ENCODE measurements at regions not wholly inside any gene's neighbourhood (a gene's known extent, or its start where the extent isn't known, plus 50 kb on each side); places are given as distances from the start of the nearest gene placed in this dataset.
A peak's percentile ranks its signal among the peaks of the same experiment; 100 is the strongest.

- no peak for DNase-seq
- peaks cover 0 to 4% (median 0%) of the 10 kb centered on the region in 4 donors for H3K4me1 ChIP-seq
- no peaks in the 10 kb centered on the region for H3K36me3 ChIP-seq
- no peaks in the 10 kb centered on the region for H3K9me3 ChIP-seq
- 71 to 85% methylated on average over 1 of the region's 1 CpG for WGBS, 2 donors
- no peak for TF ChIP-seq POLR2AphosphoS5 (IDR thresholded peaks at IDR 0.05)
- no peak for TF ChIP-seq EP300 (IDR thresholded peaks at IDR 0.05)
- TF ChIP-seq CTCF (IDR thresholded peaks at IDR 0.05), result no peak
- no peak for TF ChIP-seq POLR2A (IDR thresholded peaks at IDR 0.05)
- no peaks in the 10 kb centered on the region for H3K27me3 ChIP-seq
- H3K27ac ChIP-seq, result no peak overlapping the region
- no peak overlapping the region for H3K4me3 ChIP-seq
- intact Hi-C loops (cut with DNase I), result no loop called here
These were observed 229.0 kb upstream of the GK2 start for GRCh38 chr4:79636991-79637390.

GRCh38 chr4:79634111-79634510, 226.1 kb upstream of the GK2 start:
- H3K27me3 ChIP-seq, result no peaks in the 10 kb centered on the region
- 81 to 84% methylated on average over 9 of the region's 9 CpGs for WGBS, 2 donors
- DNase-seq, result no peak
- H3K9me3 ChIP-seq, result no peaks in the 10 kb centered on the region
- no peak overlapping the region for H3K27ac ChIP-seq
- TF ChIP-seq POLR2A (IDR thresholded peaks at IDR 0.05), result no peak
- intact Hi-C loops (cut with DNase I), result no loop called here
- peaks cover 0 to 4% (median 0%) of the 10 kb centered on the region in 4 donors for H3K4me1 ChIP-seq
- no peak overlapping the region for H3K4me3 ChIP-seq
- H3K36me3 ChIP-seq, result no peaks in the 10 kb centered on the region

- Histone ChIP-seq H3K27me3 (no peaks in the 10 kb centered on the region), H3K9me3 (no peaks in the 10 kb centered on the region), H3K4me3 (no peak overlapping the region), H3K36me3 (no peaks in the 10 kb centered on the region), H3K4me1 (peaks cover 0 to 10% (median 2%) of the 10 kb centered on the region in 4 donors), H3K27ac (no peak overlapping the region)
- intact Hi-C loops (cut with DNase I), result no loop called here
- 77 to 94% methylated on average over 3 of the region's 3 CpGs for whole genome bisulfite sequencing, 2 donors
- no peak for DNase-seq
- TF ChIP-seq CTCF (IDR thresholded peaks at IDR 0.05) (no peak), EP300 (IDR thresholded peaks at IDR 0.05) (no peak), POLR2AphosphoS5 (IDR thresholded peaks at IDR 0.05) (no peak), POLR2A (IDR thresholded peaks at IDR 0.05) (no peak)
These were observed 224.1 kb upstream of the GK2 start for GRCh38 chr4:79632114-79632513.

- Histone ChIP-seq H3K27me3 (no peaks in the 10 kb centered on the region), H3K27ac (peak overlapping the region in 3 of 4 donors; percentile 73 to 82 (median 78)), H3K4me3 (peak overlapping the region in 2 of 4 donors; percentile 14 to 17), H3K4me1 (peaks cover 0 to 62% (median 31%) of the 10 kb centered on the region in 4 donors), H3K36me3 (no peaks in the 10 kb centered on the region), H3K9me3 (no peaks in the 10 kb centered on the region)
- no peak for DNase-seq
- intact Hi-C loops (cut with DNase I), result loop anchor here (5.0 to 10.0 kb wide), 2 partner anchors 198 to 446 kb away; partner anchors contain the start of gene ANTXR2
- 76 to 86% methylated on average over 2 of the region's 2 CpGs for WGBS, 2 donors
- TF ChIP-seq POLR2AphosphoS5 (IDR thresholded peaks at IDR 0.05) (no peak), CTCF (IDR thresholded peaks at IDR 0.05) (no peak), EP300 (IDR thresholded peaks at IDR 0.05) (no peak), POLR2A (IDR thresholded peaks at IDR 0.05) (no peak)
These were observed 218.6 kb upstream of the GK2 start for GRCh38 chr4:79626611-79627010.

- H3K4me1 ChIP-seq, result peaks cover 0 to 65% (median 31%) of the 10 kb centered on the region in 4 donors
These were observed 218.1 kb upstream of the GK2 start for GRCh38 chr4:79626101-79626500.

More at GRCh38 chr4:79626101-79626500, 218.1 kb upstream of the GK2 start:
- Histone ChIP-seq H3K27me3 (no peaks in the 10 kb centered on the region), H3K36me3 (no peaks in the 10 kb centered on the region), H3K4me3 (peak overlapping the region in 2 of 4 donors; percentile 14 to 17), H3K9me3 (no peaks in the 10 kb centered on the region), H3K27ac (peak overlapping the region in 3 of 4 donors; percentile 73 to 82 (median 78))
- TF ChIP-seq CTCF (IDR thresholded peaks at IDR 0.05) (no peak), EP300 (IDR thresholded peaks at IDR 0.05) (no peak), POLR2AphosphoS5 (IDR thresholded peaks at IDR 0.05) (no peak), POLR2A (IDR thresholded peaks at IDR 0.05) (no peak)
- intact Hi-C loops (cut with DNase I), result loop anchor here (5.0 to 10.0 kb wide), 2 partner anchors 199 to 446 kb away; partner anchors contain the start of gene ANTXR2
- no peak for DNase-seq
- WGBS, 2 donors, result 74% methylated on average over 5 of the region's 5 CpGs

All from sigmoid colon (tissue), 6 donors.